ENCODE measurements at regions not wholly inside any gene's neighbourhood (a gene's known extent, or its start where the extent isn't known, plus 50 kb on each side); places are given as distances from the start of the nearest gene placed in this dataset.

DNA sequence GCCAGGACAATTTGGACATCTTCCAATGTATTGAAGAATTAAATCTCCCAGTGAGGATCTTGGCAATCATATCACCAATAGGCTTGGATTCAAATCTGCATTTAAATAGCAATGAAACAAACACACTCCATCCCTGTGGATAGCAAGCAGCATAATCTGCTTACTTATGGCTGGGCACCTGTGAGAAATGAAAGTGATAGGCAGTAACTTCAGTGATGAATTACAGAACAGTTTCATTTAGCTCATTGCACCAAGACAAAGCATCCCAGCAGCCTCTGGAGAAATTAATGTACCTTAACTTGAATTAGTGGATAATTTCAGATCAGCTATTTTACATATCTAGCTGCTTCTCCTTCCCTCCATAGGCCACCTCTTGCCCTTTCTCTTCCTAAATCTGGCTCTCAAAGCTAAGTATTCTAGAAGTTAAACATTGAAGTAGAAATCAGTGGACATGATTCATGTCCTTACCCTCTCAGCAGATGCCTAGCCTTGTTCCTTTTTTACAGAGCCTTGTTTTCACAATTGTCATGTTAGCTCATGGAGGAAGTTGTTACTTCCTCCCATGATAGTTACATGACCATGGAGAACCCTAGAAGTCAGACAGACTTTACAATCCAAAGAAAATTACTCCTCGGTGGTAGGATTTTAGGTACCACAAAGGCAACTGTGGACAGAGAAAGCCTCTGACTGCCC lies 88.5 kb upstream of the TACR1 start (continued):
- TF ChIP-seq, protein P1, sequence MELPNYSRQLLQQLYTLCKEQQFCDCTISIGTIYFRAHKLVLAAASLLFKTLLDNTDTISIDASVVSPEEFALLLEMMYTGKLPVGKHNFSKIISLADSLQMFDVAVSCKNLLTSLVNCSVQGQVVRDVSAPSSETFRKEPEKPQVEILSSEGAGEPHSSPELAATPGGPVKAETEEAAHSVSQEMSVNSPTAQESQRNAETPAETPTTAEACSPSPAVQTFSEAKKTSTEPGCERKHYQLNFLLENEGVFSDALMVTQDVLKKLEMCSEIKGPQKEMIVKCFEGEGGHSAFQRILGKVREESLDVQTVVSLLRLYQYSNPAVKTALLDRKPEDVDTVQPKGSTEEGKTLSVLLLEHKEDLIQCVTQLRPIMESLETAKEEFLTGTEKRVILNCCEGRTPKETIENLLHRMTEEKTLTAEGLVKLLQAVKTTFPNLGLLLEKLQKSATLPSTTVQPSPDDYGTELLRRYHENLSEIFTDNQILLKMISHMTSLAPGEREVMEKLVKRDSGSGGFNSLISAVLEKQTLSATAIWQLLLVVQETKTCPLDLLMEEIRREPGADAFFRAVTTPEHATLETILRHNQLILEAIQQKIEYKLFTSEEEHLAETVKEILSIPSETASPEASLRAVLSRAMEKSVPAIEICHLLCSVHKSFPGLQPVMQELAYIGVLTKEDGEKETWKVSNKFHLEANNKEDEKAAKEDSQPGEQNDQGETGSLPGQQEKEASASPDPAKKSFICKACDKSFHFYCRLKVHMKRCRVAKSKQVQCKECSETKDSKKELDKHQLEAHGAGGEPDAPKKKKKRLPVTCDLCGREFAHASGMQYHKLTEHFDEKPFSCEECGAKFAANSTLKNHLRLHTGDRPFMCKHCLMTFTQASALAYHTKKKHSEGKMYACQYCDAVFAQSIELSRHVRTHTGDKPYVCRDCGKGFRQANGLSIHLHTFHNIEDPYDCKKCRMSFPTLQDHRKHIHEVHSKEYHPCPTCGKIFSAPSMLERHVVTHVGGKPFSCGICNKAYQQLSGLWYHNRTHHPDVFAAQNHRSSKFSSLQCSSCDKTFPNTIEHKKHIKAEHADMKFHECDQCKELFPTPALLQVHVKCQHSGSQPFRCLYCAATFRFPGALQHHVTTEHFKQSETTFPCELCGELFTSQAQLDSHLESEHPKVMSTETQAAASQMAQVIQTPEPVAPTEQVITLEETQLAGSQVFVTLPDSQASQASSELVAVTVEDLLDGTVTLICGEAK (IDR thresholded peaks at IDR 0.05), result no peak
- TF ChIP-seq, protein P1 (CRISPR knock-in tag; IDR thresholded peaks at IDR 0.05), result no peak
- TF ChIP-seq CBX3 (IDR thresholded peaks at IDR 0.05; ENCODE audit: borderline replicate concordance in 1 of 2, low read length in 2 of 2) (no peak), TAL1 (IDR thresholded peaks at IDR 0.05) (no peak), PRPF4 (IDR thresholded peaks at IDR 0.05; ENCODE audit: insufficient read depth, low read depth, low read length, poor library complexity, severe bottlenecking) (no peak), ARID1B (IDR thresholded peaks at IDR 0.05) (no peak), FOXK2 (conservative IDR thresholded peaks at IDR 0.05 in 1 of 2, IDR thresholded peaks at IDR 0.05 in 1 of 2; ENCODE audit: low read depth in 2 of 2) (no peak)
- TF ChIP-seq, protein P2, sequence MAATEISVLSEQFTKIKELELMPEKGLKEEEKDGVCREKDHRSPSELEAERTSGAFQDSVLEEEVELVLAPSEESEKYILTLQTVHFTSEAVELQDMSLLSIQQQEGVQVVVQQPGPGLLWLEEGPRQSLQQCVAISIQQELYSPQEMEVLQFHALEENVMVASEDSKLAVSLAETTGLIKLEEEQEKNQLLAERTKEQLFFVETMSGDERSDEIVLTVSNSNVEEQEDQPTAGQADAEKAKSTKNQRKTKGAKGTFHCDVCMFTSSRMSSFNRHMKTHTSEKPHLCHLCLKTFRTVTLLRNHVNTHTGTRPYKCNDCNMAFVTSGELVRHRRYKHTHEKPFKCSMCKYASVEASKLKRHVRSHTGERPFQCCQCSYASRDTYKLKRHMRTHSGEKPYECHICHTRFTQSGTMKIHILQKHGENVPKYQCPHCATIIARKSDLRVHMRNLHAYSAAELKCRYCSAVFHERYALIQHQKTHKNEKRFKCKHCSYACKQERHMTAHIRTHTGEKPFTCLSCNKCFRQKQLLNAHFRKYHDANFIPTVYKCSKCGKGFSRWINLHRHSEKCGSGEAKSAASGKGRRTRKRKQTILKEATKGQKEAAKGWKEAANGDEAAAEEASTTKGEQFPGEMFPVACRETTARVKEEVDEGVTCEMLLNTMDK (IDR thresholded peaks at IDR 0.05; ENCODE audit: borderline replicate concordance, insufficient read depth, low read depth, low read length, poor library complexity, severe bottlenecking), result no peak
- TF ChIP-seq, protein P3, sequence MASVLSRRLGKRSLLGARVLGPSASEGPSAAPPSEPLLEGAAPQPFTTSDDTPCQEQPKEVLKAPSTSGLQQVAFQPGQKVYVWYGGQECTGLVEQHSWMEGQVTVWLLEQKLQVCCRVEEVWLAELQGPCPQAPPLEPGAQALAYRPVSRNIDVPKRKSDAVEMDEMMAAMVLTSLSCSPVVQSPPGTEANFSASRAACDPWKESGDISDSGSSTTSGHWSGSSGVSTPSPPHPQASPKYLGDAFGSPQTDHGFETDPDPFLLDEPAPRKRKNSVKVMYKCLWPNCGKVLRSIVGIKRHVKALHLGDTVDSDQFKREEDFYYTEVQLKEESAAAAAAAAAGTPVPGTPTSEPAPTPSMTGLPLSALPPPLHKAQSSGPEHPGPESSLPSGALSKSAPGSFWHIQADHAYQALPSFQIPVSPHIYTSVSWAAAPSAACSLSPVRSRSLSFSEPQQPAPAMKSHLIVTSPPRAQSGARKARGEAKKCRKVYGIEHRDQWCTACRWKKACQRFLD (CRISPR knock-in tag; IDR thresholded peaks at IDR 0.05), result no peak
- TF ChIP-seq, protein P4, sequence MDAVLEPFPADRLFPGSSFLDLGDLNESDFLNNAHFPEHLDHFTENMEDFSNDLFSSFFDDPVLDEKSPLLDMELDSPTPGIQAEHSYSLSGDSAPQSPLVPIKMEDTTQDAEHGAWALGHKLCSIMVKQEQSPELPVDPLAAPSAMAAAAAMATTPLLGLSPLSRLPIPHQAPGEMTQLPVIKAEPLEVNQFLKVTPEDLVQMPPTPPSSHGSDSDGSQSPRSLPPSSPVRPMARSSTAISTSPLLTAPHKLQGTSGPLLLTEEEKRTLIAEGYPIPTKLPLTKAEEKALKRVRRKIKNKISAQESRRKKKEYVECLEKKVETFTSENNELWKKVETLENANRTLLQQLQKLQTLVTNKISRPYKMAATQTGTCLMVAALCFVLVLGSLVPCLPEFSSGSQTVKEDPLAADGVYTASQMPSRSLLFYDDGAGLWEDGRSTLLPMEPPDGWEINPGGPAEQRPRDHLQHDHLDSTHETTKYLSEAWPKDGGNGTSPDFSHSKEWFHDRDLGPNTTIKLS (IDR thresholded peaks at IDR 0.05; ENCODE audit: borderline replicate concordance, low read depth), result no peak

Measured in K562 (cell line).